Tibial nerve (tissue), 4 donors: ENCODE measurements at regions not wholly inside any gene's neighbourhood (a gene's known extent, or its start where the extent isn't known, plus 50 kb on each side); places are given as distances from the start of the nearest gene placed in this dataset.
"Not testable (repeated sequence)": the region's sequence is repeated elsewhere in the genome, so short reads cannot be mapped to it uniquely, and the experiment has no call there.

Experiments
- DNase-seq, 2 donors: peaks; one replicate each; pipeline ENCODE4 v3.0.0-alpha.2; 2019; ENCODE audit warnings: low spot score in 2 of 2
- H3K27ac ChIP-seq, 4 donors: fragments of 200-600 bp; sonication (generic) in 3 of 4; one replicate each; pipeline ENCODE4 v1.5.1; 2017 to 2019; ENCODE audit warnings: mild to moderate bottlenecking in 1 of 4
- H3K27me3 ChIP-seq, 2 donors: fragments of 200-600 bp; sonication (generic) in 1 of 2; one replicate each; pipeline versions ENCODE4 v1.5.1 to v1.6.0; 2017 to 2019
- H3K36me3 ChIP-seq, 3 donors: fragments of 200-600 bp; sonication (generic); one replicate each; pipeline ENCODE4 v1.5.1; 2018 to 2019
- H3K4me1 ChIP-seq, 4 donors: fragments of 200-600 bp; sonication (generic) in 3 of 4; one replicate each; pipeline ENCODE4 v1.5.1; 2017 to 2019
- H3K4me3 ChIP-seq, 4 donors: fragments of 200-600 bp; sonication (generic) in 3 of 4; one replicate each; pipeline ENCODE4 v1.5.1; 2017 to 2019; ENCODE audit warnings: mild to moderate bottlenecking in 1 of 4, moderate library complexity in 1 of 4
- H3K9me3 ChIP-seq, 4 donors: fragments of 200-600 bp; sonication (generic) in 3 of 4; one replicate each; pipeline ENCODE4 v1.5.1; 2017 to 2019
- CTCF ChIP-seq, 5 experiments: fragments of 200-600 bp in 3 of 5; fragments of 450-650 bp in 2 of 5; sonication (generic) in 3 of 5; IDR thresholded peaks; one replicate each; pipeline ENCODE4 v1.5.1; 2016 to 2019; ENCODE audit warnings: antibody characterized with exemption in 5 of 5, mild to moderate bottlenecking in 3 of 5, moderate library complexity in 2 of 5
- EP300 ChIP-seq, 2 donors: sonication (generic); formaldehyde crosslinking; IDR thresholded peaks; one replicate each; pipeline ENCODE4 v1.6.1; 2017; ENCODE audit warnings: antibody characterized with exemption in 2 of 2, mild to moderate bottlenecking in 1 of 2
- POLR2A ChIP-seq, 2 donors: fragments of 450-650 bp; IDR thresholded peaks; one replicate each; pipeline ENCODE4 v1.6.1; 2017; ENCODE audit warnings: antibody characterized with exemption in 2 of 2, mild to moderate bottlenecking in 2 of 2, moderate library complexity in 2 of 2
- WGBS, 2 donors: methylation state at CpG; one replicate each; pipeline ENCODE4 v1.1.5; 2018; 5-methylcytosine and 5-hydroxymethylcytosine counted together

- no peak for TF ChIP-seq POLR2A (IDR thresholded peaks at IDR 0.05)
- no peak for TF ChIP-seq CTCF (IDR thresholded peaks at IDR 0.05)
- TF ChIP-seq EP300 (IDR thresholded peaks at IDR 0.05): no peak
- Histone ChIP-seq H3K27me3 (no peaks in the 10 kb centered on the region), H3K36me3 (no peaks in the 10 kb centered on the region), H3K4me1 (no peaks in the 10 kb centered on the region), H3K4me3 (no peak overlapping the region), H3K9me3 (no peaks in the 10 kb centered on the region), H3K27ac (no peak overlapping the region)
- WGBS, 2 donors: 65 to 77% methylated on average over 4 of the region's 4 CpGs
- no peak for DNase-seq
Observed at GRCh38 chr10:83542774-83543411, 596.4 kb upstream of the GHITM start.

GRCh38 chr10:83543691-83544462 is 595.4 kb upstream of the GHITM start:
- no peaks in the 10 kb centered on the region for H3K27me3 ChIP-seq
- H3K4me1 ChIP-seq: no peaks in the 10 kb centered on the region
- H3K27ac ChIP-seq: no peak overlapping the region
- no peak for TF ChIP-seq POLR2A (IDR thresholded peaks at IDR 0.05)
- no peak for TF ChIP-seq CTCF (IDR thresholded peaks at IDR 0.05)
- no peak for TF ChIP-seq EP300 (IDR thresholded peaks at IDR 0.05)
- H3K9me3 ChIP-seq: no peaks in the 10 kb centered on the region
- no peak overlapping the region for H3K4me3 ChIP-seq
- 64 to 71% methylated on average over 2 of the region's 2 CpGs for WGBS, 2 donors
- DNase-seq: no peak
- H3K36me3 ChIP-seq: no peaks in the 10 kb centered on the region

GRCh38 chr10:83545901-83546391 is 593.4 kb upstream of the GHITM start:
- Histone ChIP-seq H3K36me3 (no peaks in the 10 kb centered on the region), H3K9me3 (no peaks in the 10 kb centered on the region), H3K27me3 (no peaks in the 10 kb centered on the region), H3K27ac (no peak overlapping the region), H3K4me1 (no peaks in the 10 kb centered on the region), H3K4me3 (no peak overlapping the region)
- no peak for DNase-seq
- TF ChIP-seq EP300 (IDR thresholded peaks at IDR 0.05) (no peak), CTCF (IDR thresholded peaks at IDR 0.05) (no peak), POLR2A (IDR thresholded peaks at IDR 0.05) (no peak)
- 12 to 13% methylated on average over 4 of the region's 4 CpGs for WGBS, 2 donors

- H3K4me3 ChIP-seq, DNase-seq, H3K27me3 ChIP-seq, H3K9me3 ChIP-seq, H3K27ac ChIP-seq, H3K4me1 ChIP-seq, H3K36me3 ChIP-seq: not testable (repeated sequence)
- WGBS, 2 donors: 93 to 95% methylated on average over 5 of the region's 5 CpGs
Observed at GRCh38 chr10:83551190-83551589, 588.1 kb upstream of the GHITM start.

GRCh38 chr10:83553366-83553765 is 585.9 kb upstream of the GHITM start:
- DNase-seq: no peak
- H3K4me1 ChIP-seq: no peaks in the 10 kb centered on the region
- H3K27ac ChIP-seq: no peak overlapping the region
- no peak overlapping the region for H3K4me3 ChIP-seq
- H3K36me3 ChIP-seq: no peaks in the 10 kb centered on the region
- TF ChIP-seq POLR2A (IDR thresholded peaks at IDR 0.05) (no peak), EP300 (IDR thresholded peaks at IDR 0.05) (no peak), CTCF (IDR thresholded peaks at IDR 0.05) (no peak)
- no peaks in the 10 kb centered on the region for H3K27me3 ChIP-seq
- 59 to 71% methylated on average over 1 of the region's 1 CpG for WGBS, 2 donors
- peaks cover 0 to 6% (median 0%) of the 10 kb centered on the region in 4 donors for H3K9me3 ChIP-seq
